Inferior parietal cortex (tissue), 1 donor: ENCODE measurements at regions not wholly inside any gene's neighbourhood (a gene's known extent, or its start where the extent isn't known, plus 50 kb on each side); places are given as distances from the start of the nearest gene placed in this dataset.
"Not testable (repeated sequence)": the region's sequence is repeated elsewhere in the genome, so short reads cannot be mapped to it uniquely, and the experiment has no call there.

Source experiments
- DNase-seq: peaks from one replicate; pipeline ENCODE4 v3.0.0-alpha.2; 2016; ENCODE audit errors: extremely low spot score

- not testable (repeated sequence) for DNase-seq
Observed at GRCh38 chr1:91207691-91208090, 185.9 kb upstream of the ZNF644 start.

GRCh38 chr1:91204150-91204549 is 182.3 kb upstream of the ZNF644 start:
- not testable (repeated sequence) for DNase-seq

GRCh38 chr1:91201694-91202093 is 179.9 kb upstream of the ZNF644 start:
- no peak for DNase-seq

- DNase-seq: no peak
Observed at GRCh38 chr1:91201176-91201575, 179.3 kb upstream of the ZNF644 start.

GRCh38 chr1:91200675-91201074 is 178.8 kb upstream of the ZNF644 start:
- no peak for DNase-seq

- no peak for DNase-seq
Observed at GRCh38 chr1:91199988-91200387, 178.2 kb upstream of the ZNF644 start.

- DNase-seq: no peak
Observed at GRCh38 chr1:91190996-91191395, 169.2 kb upstream of the ZNF644 start.

- no peak for DNase-seq
Observed at GRCh38 chr1:91189096-91189495, 167.3 kb upstream of the ZNF644 start.

GRCh38 chr1:91182807-91183206 is 161.0 kb upstream of the ZNF644 start:
- not testable (repeated sequence) for DNase-seq

GRCh38 chr1:91176250-91176649 is 154.4 kb upstream of the ZNF644 start:
- DNase-seq: no peak

GRCh38 chr1:91174734-91175133 is 152.9 kb upstream of the ZNF644 start:
- DNase-seq: no peak

GRCh38 chr1:91173346-91173890 is 151.6 kb upstream of the ZNF644 start:
- DNase-seq: no peak

- DNase-seq: no peak
Observed at GRCh38 chr1:91172541-91172940, 150.7 kb upstream of the ZNF644 start.

- no peak for DNase-seq
Observed at GRCh38 chr1:91171898-91172297, 150.1 kb upstream of the ZNF644 start.

GRCh38 chr1:91170571-91170970 is 148.7 kb upstream of the ZNF644 start:
- DNase-seq: no peak

- peak; percentile 73 for DNase-seq
Observed at GRCh38 chr1:91166106-91166712, 144.4 kb upstream of the ZNF644 start.

- peak; percentile 90 for DNase-seq
Observed at GRCh38 chr1:91165033-91165654, 143.3 kb upstream of the ZNF644 start.

- no peak for DNase-seq
Observed at GRCh38 chr1:91162613-91163012, 140.8 kb upstream of the ZNF644 start.

- DNase-seq: no peak
Observed at GRCh38 chr1:91161749-91162148, 139.9 kb upstream of the ZNF644 start.

- DNase-seq: no peak
Observed at GRCh38 chr1:91161166-91161565, 139.3 kb upstream of the ZNF644 start.

GRCh38 chr1:91160363-91161075 is 138.7 kb upstream of the ZNF644 start:
- DNase-seq: no peak

GRCh38 chr1:91153341-91153740 is 131.5 kb upstream of the ZNF644 start:
- DNase-seq: no peak

GRCh38 chr1:91152331-91152730 is 130.5 kb upstream of the ZNF644 start:
- DNase-seq: no peak
